GM12878 (cell line): ENCODE measurements at regions not wholly inside any gene's neighbourhood (a gene's known extent, or its start where the extent isn't known, plus 50 kb on each side); places are given as distances from the start of the nearest gene placed in this dataset.

Source experiments
- ATAC-seq: fragments of 200-7000 bp; cut with Tn5 transposase; 3 replicates; pipeline ENCODE4 v1.9.1; 2020; ENCODE audit warnings: mild to moderate bottlenecking, moderate library complexity
- BruUV-seq: library from RNA; stranded (reverse); fragments of 400-500 nt; replicated peaks from 2 replicates; lab custom pipeline; 2021; lab: Mats Ljungman, UMichigan
- CTCF ChIA-PET: fragments of 300-600 bp; sonication (Branson Sonifier 250); formaldehyde crosslinking; extraction: SDS; loops from one replicate; lab custom pipeline; 2021; ENCODE audit warnings: inconsistent platforms; lab: Yijun Ruan, JAX
- POLR2A ChIA-PET: fragments of 350-600 bp; formaldehyde crosslinking; extraction: SDS; loops from one replicate; lab custom pipeline; 2021; ENCODE audit warnings: inconsistent platforms; lab: Charles Lee
- RAD21 ChIA-PET: fragments of 300-600 bp; sonication (Branson Sonifier 250); formaldehyde crosslinking; loops from one replicate; lab custom pipeline; 2023; ENCODE audit warnings: antibody characterized with exemption; ENCODE audit not compliant: unreplicated experiment; lab: Charles Lee
- SMC1A ChIA-PET: fragments of 300-600 bp; sonication (Branson Sonifier 250); formaldehyde crosslinking; loops from one replicate; lab custom pipeline; 2023; ENCODE audit not compliant: unreplicated experiment, uncharacterized antibody; lab: Charles Lee
- DNase-seq: peaks from one replicate; pipeline ENCODE4 v3.0.0-alpha.2; 2011; ENCODE audit warnings: low read depth, low spot score
- FAIRE-seq: peaks from 3 replicates; lab custom pipeline; 2011; peaks lifted over from hg19 to GRCh38; lab: Jason Lieb, UNC
- H2AFZ ChIP-seq: 2 replicates; pipeline ENCODE4 v1.6.0; 2011; ENCODE audit warnings: low read depth, low read length, control low read depth; ENCODE audit not compliant: control insufficient read depth
- H3K27ac ChIP-seq: 2 replicates; pipeline ENCODE4 v1.5.1; 2011; ENCODE audit warnings: control low read depth; ENCODE audit not compliant: control insufficient read depth, insufficient read depth
- H3K27me3 ChIP-seq, 2 experiments: replicated peaks in 1 of 2; 2 replicates each; pipeline versions ENCODE4 v1.6.0 to v1.6.1; 2011; ENCODE audit warnings: low read length in 1 of 2; ENCODE audit not compliant: control insufficient read depth in 2 of 2, insufficient read depth in 2 of 2
- H3K36me3 ChIP-seq, 2 experiments: 2 replicates each; pipeline ENCODE4 v1.5.1; 2011; ENCODE audit warnings: low read length in 1 of 2; ENCODE audit not compliant: control insufficient read depth in 2 of 2, insufficient read depth in 2 of 2
- H3K4me1 ChIP-seq: 2 replicates; pipeline ENCODE4 v1.6.1; 2011; ENCODE audit warnings: mild to moderate bottlenecking, low read length, moderate library complexity, mixed read lengths; ENCODE audit not compliant: control insufficient read depth, insufficient read depth
- H3K4me2 ChIP-seq: 2 replicates; pipeline ENCODE4 v1.6.0; 2011; ENCODE audit warnings: control low read depth; ENCODE audit not compliant: control insufficient read depth, insufficient read depth
- H3K4me3 ChIP-seq: fragments of 200-600 bp; sonication (generic); 2 replicates; pipeline ENCODE4 v1.5.1; 2016
- H3K79me2 ChIP-seq: 2 replicates; pipeline ENCODE4 v1.6.0; 2011; ENCODE audit warnings: low read length; ENCODE audit not compliant: control insufficient read depth, insufficient read depth
- H3K9ac ChIP-seq: 2 replicates; pipeline ENCODE4 v1.8.0; 2011; ENCODE audit warnings: low read length, control low read depth, mixed read lengths; ENCODE audit not compliant: control insufficient read depth, insufficient read depth
- H3K9me3 ChIP-seq: replicated peaks from 3 replicates; pipeline ENCODE4 v1.5.1; 2011; ENCODE audit warnings: mild to moderate bottlenecking, low read length; ENCODE audit not compliant: control insufficient read depth, insufficient read depth
- H4K20me1 ChIP-seq: 2 replicates; pipeline ENCODE4 v1.6.0; 2011; ENCODE audit not compliant: control insufficient read depth, insufficient read depth
- DPF2 ChIP-seq: fragments of 450-650 bp; IDR thresholded peaks from 2 replicates; pipeline ENCODE4 v1.6.1; 2017; ENCODE audit warnings: mild to moderate bottlenecking
- HCFC1 ChIP-seq: fragments of 150-350 bp; IDR thresholded peaks from 2 replicates; pipeline ENCODE4 v1.6.1; 2014; ENCODE audit warnings: low read length
- HDAC2 ChIP-seq: fragments of 200-600 bp; sonication (generic); IDR thresholded peaks from 2 replicates; pipeline ENCODE4 v1.6.1; 2017
- NFYB ChIP-seq: IDR thresholded peaks from 2 replicates; pipeline ENCODE4 v1.6.1; 2011; ENCODE audit warnings: low read depth, mild to moderate bottlenecking, low read length, improper control_type of control experiment, moderate library complexity; ENCODE audit not compliant: insufficient read depth
- PAX8 ChIP-seq: fragments of 450-650 bp; IDR thresholded peaks from 2 replicates; pipeline ENCODE4 v1.6.1; 2017; ENCODE audit warnings: mild to moderate bottlenecking, moderate library complexity
- POLR2A ChIP-seq: IDR thresholded peaks from 2 replicates; pipeline ENCODE4 v1.6.1; 2011; ENCODE audit warnings: low read depth, mild to moderate bottlenecking, low read length
- POLR2AphosphoS2 ChIP-seq: IDR thresholded peaks from 2 replicates; pipeline ENCODE4 v1.6.1; 2011; ENCODE audit warnings: low read depth, mild to moderate bottlenecking, low read length, improper control_type of control experiment, moderate library complexity
- POLR2AphosphoS5 ChIP-seq: IDR thresholded peaks from 2 replicates; pipeline ENCODE4 v1.6.1; 2011; ENCODE audit warnings: mild to moderate bottlenecking, low read length, inconsistent platforms
- ZNF622 ChIP-seq: fragments of 450-650 bp; IDR thresholded peaks from 2 replicates; pipeline ENCODE4 v1.6.1; 2017; ENCODE audit warnings: mild to moderate bottlenecking, inconsistent platforms
- WGBS: methylation state at CpG from one replicate; pipeline ENCODE4 v1.1.6; 2016; ENCODE audit warnings: low lambda C conversion rate; ENCODE audit not compliant: insufficient replicate concordance, insufficient coverage; ENCODE audit errors: missing lambda C conversion rate; 5-methylcytosine and 5-hydroxymethylcytosine counted together
- in situ Hi-C: fragments of 300-500 bp; cut with MboI; formaldehyde crosslinking; loops from 9 replicates; pipeline ENCODE4 v1.14.3; 2018; ENCODE audit warnings: mixed read lengths
- intact Hi-C: fragments of 100-400 bp; cut with micrococcal nuclease; formaldehyde crosslinking; loops from one replicate; pipeline ENCODE4 v1.14.2; 2022; ENCODE audit not compliant: unreplicated experiment
- TF ChIP-seq, protein P1 (sequence below): fragments of 450-650 bp; IDR thresholded peaks from 2 replicates; pipeline ENCODE4 v1.6.1; 2017; ENCODE audit warnings: borderline replicate concordance
- TF ChIP-seq, protein P2 (sequence below): fragments of 450-650 bp; IDR thresholded peaks from 2 replicates; pipeline ENCODE4 v1.6.1; 2016; ENCODE audit warnings: mild to moderate bottlenecking
- TF ChIP-seq, protein P3 (sequence below): IDR thresholded peaks from 2 replicates; pipeline ENCODE4 v1.6.1; 2012; ENCODE audit warnings: low read depth, low read length, improper control_type of control experiment

DNA sequence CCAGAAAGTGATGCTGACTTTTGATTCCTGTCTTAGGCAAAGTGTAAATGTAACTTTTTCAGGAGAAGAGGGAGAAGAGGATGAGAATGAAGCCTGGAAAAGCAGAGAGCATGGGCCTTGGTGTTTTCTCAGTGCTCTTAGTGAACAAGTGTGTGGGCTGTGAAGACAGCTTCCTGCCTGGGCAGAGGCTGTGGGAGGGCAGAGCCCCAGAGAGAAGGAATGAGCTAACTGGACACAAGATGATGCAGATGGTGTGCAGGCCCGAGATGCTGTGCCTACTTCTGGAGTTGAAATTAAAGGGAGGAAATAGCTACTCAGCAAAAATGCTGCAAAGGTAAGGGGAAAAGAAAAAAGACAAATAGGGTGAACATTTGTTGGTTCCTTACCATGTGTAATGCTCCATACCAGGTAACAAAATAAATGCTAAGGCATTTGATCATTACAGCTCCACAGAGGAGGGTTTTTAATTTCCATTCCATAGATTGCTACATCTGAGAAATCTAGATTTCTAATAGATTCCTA is 87.0 kb upstream of the CEP162 start (continued):
- TF ChIP-seq, protein P1, sequence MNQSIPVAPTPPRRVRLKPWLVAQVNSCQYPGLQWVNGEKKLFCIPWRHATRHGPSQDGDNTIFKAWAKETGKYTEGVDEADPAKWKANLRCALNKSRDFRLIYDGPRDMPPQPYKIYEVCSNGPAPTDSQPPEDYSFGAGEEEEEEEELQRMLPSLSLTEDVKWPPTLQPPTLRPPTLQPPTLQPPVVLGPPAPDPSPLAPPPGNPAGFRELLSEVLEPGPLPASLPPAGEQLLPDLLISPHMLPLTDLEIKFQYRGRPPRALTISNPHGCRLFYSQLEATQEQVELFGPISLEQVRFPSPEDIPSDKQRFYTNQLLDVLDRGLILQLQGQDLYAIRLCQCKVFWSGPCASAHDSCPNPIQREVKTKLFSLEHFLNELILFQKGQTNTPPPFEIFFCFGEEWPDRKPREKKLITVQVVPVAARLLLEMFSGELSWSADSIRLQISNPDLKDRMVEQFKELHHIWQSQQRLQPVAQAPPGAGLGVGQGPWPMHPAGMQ = no peak

DNA sequence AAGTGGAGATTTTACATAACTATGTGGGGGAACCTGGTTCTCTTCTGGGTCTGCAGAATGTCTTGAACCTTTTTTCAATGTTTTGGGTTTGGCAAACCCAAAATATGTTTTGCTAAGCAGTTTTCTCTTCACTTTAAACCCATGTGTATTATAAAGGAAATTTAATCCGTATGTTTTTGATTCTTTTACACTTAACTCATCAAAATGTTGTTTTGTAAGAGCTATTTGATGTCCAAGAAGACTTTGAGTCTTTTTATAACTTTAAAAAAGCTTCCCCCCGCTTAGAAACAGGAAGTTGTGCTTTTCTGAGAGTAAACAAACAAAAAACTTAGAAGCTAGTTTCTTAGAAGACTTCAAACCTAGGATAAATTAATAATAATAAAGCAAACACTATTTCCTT is 81.9 kb upstream of the CEP162 start:
- no peaks in the 10 kb centered on the region for H3K36me3 ChIP-seq
- in situ Hi-C loops (no loop called here), intact Hi-C loops (no loop called here)
- H2AFZ ChIP-seq = no peak overlapping the region
- H3K79me2 ChIP-seq = no peaks in the 10 kb centered on the region
- FAIRE-seq = no peak
- no peaks in the 10 kb centered on the region for H3K9me3 ChIP-seq
- no TSS peak for BruUV-seq
- no peaks in the 10 kb centered on the region for H3K4me1 ChIP-seq
- ChIA-PET RAD21 (no interaction called here), CTCF (interaction anchor here (1.7 to 2.0 kb wide), 2 partner anchors 12 to 26 kb away, joined by 5 to 6 read pairs; no protein-coding TSS in a partner anchor), SMC1A (interaction anchor here (0.7 to 1.5 kb wide), 5 partner anchors 13 to 117 kb away, joined by 3 to 4 read pairs (median 3); no protein-coding TSS in a partner anchor), POLR2A (no interaction called here)
- TF ChIP-seq NFYB = no peak
- WGBS = 0% methylated on average over 2 of the region's 2 CpGs
- no peak overlapping the region for H3K4me2 ChIP-seq
- no peak for ATAC-seq
- H3K27me3 ChIP-seq = no peaks in the 10 kb centered on the region
- H3K9ac ChIP-seq = no peak overlapping the region
- H3K4me3 ChIP-seq = no peak overlapping the region
- no peaks in the 10 kb centered on the region for H4K20me1 ChIP-seq
- H3K27ac ChIP-seq = no peak overlapping the region
- DNase-seq = no peak

DNA sequence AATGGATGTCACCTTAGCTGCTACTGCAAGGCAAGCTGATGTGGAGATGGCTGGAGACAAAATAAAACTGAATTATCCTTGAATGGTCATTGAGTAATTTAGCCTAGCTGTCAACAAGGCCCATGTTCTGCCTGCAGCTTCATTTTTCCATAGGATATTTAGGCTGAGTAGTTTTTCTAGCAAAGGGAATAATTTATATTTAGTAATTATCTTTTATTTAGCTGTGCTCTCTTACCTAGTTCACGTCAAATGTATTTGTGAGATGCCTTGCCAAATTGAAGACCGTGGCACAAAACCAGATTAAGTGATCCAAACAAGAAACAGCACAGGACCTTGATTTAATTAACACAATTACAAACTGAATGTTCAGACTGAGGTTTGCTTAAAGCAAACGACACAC is 77.4 kb upstream of the CEP162 start:
- Histone ChIP-seq H2AFZ (no peak overlapping the region), H3K4me1 (no peaks in the 10 kb centered on the region), H3K79me2 (no peaks in the 10 kb centered on the region), H3K9me3 (no peaks in the 10 kb centered on the region), H3K27ac (no peak overlapping the region), H3K27me3 (no peaks in the 10 kb centered on the region), H3K4me3 (no peak overlapping the region), H4K20me1 (no peaks in the 10 kb centered on the region), H3K9ac (no peak overlapping the region), H3K36me3 (no peaks in the 10 kb centered on the region), H3K4me2 (no peak overlapping the region)
- SMC1A ChIA-PET = interaction anchor here (0.9 to 1.3 kb wide), 2 partner anchors 16 to 105 kb away, joined by 3 to 4 read pairs; no protein-coding TSS in a partner anchor
- FAIRE-seq (no peak), ATAC-seq (no peak), DNase-seq (no peak)
- in situ Hi-C loops (no loop called here), intact Hi-C loops (no loop called here)
- BruUV-seq = no TSS peak
- RAD21 ChIA-PET = no interaction called here
- TF ChIP-seq ZNF622 = no peak
- TF ChIP-seq HCFC1 = no peak
- TF ChIP-seq HDAC2 = no peak
- TF ChIP-seq, protein P2, sequence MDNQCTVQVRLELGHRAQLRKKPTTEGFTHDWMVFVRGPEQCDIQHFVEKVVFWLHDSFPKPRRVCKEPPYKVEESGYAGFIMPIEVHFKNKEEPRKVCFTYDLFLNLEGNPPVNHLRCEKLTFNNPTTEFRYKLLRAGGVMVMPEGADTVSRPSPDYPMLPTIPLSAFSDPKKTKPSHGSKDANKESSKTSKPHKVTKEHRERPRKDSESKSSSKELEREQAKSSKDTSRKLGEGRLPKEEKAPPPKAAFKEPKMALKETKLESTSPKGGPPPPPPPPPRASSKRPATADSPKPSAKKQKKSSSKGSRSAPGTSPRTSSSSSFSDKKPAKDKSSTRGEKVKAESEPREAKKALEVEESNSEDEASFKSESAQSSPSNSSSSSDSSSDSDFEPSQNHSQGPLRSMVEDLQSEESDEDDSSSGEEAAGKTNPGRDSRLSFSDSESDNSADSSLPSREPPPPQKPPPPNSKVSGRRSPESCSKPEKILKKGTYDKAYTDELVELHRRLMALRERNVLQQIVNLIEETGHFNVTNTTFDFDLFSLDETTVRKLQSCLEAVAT = no peak
- TF ChIP-seq POLR2AphosphoS2 = no peak
- TF ChIP-seq, protein P3, sequence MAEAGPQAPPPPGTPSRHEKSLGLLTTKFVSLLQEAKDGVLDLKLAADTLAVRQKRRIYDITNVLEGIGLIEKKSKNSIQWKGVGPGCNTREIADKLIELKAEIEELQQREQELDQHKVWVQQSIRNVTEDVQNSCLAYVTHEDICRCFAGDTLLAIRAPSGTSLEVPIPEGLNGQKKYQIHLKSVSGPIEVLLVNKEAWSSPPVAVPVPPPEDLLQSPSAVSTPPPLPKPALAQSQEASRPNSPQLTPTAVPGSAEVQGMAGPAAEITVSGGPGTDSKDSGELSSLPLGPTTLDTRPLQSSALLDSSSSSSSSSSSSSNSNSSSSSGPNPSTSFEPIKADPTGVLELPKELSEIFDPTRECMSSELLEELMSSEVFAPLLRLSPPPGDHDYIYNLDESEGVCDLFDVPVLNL = no peak
- TF ChIP-seq POLR2A = no peak
- no peak for TF ChIP-seq DPF2
- TF ChIP-seq PAX8 = no peak
- no peak for TF ChIP-seq POLR2AphosphoS5
- CTCF ChIA-PET = interaction anchor here (1.0 kb wide), 1 partner anchor 8 kb away, joined by 4 read pairs; no protein-coding TSS in a partner anchor
- WGBS = 13% methylated on average over 3 of the region's 3 CpGs
- POLR2A ChIA-PET = interaction anchor here (0.6 to 0.7 kb wide), 2 partner anchors 14 to 17 kb away, joined by 3 read pairs; no protein-coding TSS in a partner anchor
